Glutamatergic neuron (in vitro differentiated cells): ENCODE measurements at regions not wholly inside any gene's neighbourhood (a gene's known extent, or its start where the extent isn't known, plus 50 kb on each side); places are given as distances from the start of the nearest gene placed in this dataset.
"Not testable (repeated sequence)": the region's sequence is repeated elsewhere in the genome, so short reads cannot be mapped to it uniquely, and the experiment has no call there.

ENCODE experiments used
- DNase-seq: peaks from one replicate; pipeline ENCODE4 v3.0.0; 2022
- H3K27ac Mint-ChIP-seq: one replicate; pipeline ENCODE4 v1.8.0; 2020; ENCODE audit warnings: mild to moderate bottlenecking, mixed read lengths, inconsistent platforms; ENCODE audit not compliant: unreplicated experiment
- H3K27me3 Mint-ChIP-seq: one replicate; pipeline ENCODE4 v1.8.0; 2020; ENCODE audit warnings: mild to moderate bottlenecking, moderate library complexity, mixed read lengths, inconsistent platforms; ENCODE audit not compliant: unreplicated experiment
- H3K36me3 Mint-ChIP-seq: one replicate; pipeline ENCODE4 v1.8.0; 2020; ENCODE audit warnings: mild to moderate bottlenecking, mixed read lengths, inconsistent platforms; ENCODE audit not compliant: unreplicated experiment
- H3K4me1 Mint-ChIP-seq: one replicate; pipeline ENCODE4 v1.8.0; 2020; ENCODE audit warnings: mild to moderate bottlenecking, low read depth, mixed read lengths, inconsistent platforms; ENCODE audit not compliant: unreplicated experiment
- H3K4me3 Mint-ChIP-seq: one replicate; pipeline ENCODE4 v1.8.0; 2020; ENCODE audit warnings: mild to moderate bottlenecking, mixed read lengths, inconsistent platforms; ENCODE audit not compliant: unreplicated experiment
- H3K9me3 Mint-ChIP-seq: one replicate; pipeline ENCODE4 v1.8.0; 2020; ENCODE audit warnings: mild to moderate bottlenecking, moderate library complexity, mixed read lengths, inconsistent platforms; ENCODE audit not compliant: unreplicated experiment
- TF ChIP-seq, protein P1 (sequence below): fragments of 200-600 bp; sonication (generic); IDR thresholded peaks from one replicate; pipeline ENCODE4 v1.5.0; 2021; ENCODE audit not compliant: partially characterized antibody, unreplicated experiment

DNA sequence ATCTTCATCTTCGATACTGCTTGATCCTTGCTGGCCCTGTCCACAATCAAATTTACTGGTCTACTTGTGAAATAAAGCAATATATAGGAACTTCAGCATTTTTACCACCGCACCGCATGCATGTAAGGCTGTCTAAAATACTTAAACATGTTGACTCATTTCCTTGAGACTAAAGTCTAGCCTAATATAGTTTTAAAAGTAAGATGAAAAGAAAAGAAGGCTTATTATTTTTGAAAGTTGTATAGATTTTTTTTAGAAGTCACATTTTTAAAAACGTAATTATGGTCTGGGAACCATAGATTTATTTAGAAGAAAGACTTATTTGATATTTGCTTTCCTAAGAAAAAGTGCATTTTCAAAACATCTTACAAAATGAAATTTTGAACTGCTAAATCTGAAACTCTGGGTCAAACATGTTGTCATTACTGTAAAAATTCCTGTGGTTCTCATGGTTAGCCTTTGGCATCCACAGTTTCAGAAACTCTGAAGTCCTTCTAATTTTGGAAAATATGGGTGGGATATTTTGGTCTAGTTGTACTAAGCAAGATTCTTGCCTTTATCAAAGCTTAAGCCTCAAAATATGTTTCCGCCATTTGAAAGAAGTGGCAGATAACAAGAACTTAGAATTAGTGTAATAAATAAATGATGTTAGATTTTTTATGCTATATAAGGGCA, 423.5 kb upstream of the CTSO start:
- Mint-ChIP-seq H3K9me3 (no peaks in the 10 kb centered on the region), H3K4me3 (no peak overlapping the region), H3K4me1 (no peaks in the 10 kb centered on the region), H3K36me3 (no peaks in the 10 kb centered on the region), H3K27me3 (peaks cover 2% of the 10 kb centered on the region), H3K27ac (no peak overlapping the region)
- TF ChIP-seq, protein P1, sequence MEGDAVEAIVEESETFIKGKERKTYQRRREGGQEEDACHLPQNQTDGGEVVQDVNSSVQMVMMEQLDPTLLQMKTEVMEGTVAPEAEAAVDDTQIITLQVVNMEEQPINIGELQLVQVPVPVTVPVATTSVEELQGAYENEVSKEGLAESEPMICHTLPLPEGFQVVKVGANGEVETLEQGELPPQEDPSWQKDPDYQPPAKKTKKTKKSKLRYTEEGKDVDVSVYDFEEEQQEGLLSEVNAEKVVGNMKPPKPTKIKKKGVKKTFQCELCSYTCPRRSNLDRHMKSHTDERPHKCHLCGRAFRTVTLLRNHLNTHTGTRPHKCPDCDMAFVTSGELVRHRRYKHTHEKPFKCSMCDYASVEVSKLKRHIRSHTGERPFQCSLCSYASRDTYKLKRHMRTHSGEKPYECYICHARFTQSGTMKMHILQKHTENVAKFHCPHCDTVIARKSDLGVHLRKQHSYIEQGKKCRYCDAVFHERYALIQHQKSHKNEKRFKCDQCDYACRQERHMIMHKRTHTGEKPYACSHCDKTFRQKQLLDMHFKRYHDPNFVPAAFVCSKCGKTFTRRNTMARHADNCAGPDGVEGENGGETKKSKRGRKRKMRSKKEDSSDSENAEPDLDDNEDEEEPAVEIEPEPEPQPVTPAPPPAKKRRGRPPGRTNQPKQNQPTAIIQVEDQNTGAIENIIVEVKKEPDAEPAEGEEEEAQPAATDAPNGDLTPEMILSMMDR: no peak
- no peak for DNase-seq

DNA sequence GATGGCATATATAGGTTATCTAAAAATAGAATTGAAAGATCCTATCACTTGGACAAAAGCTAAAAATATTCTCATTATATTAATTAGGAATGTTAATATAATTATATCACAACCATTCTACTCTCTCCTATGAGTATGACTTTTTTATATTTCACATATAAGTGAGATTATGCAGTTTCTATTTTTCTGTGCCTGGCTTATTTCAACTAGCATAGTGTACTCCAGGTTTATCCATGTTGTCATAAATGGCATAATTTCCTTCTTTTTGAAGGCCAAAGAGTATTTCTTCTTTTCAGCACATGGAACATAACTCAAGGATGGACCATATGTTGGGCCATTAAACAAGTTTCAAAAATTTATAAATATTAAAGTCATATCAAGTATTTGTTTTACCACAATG, 421.2 kb upstream of the CTSO start:
- H3K27me3 Mint-ChIP-seq: peaks cover 2% of the 10 kb centered on the region
- TF ChIP-seq, protein P1: no peak
- H3K4me3 Mint-ChIP-seq: no peak overlapping the region
- no peaks in the 10 kb centered on the region for H3K36me3 Mint-ChIP-seq
- H3K27ac Mint-ChIP-seq: no peak overlapping the region
- DNase-seq: no peak
- no peaks in the 10 kb centered on the region for H3K9me3 Mint-ChIP-seq
- H3K4me1 Mint-ChIP-seq: no peaks in the 10 kb centered on the region

DNA sequence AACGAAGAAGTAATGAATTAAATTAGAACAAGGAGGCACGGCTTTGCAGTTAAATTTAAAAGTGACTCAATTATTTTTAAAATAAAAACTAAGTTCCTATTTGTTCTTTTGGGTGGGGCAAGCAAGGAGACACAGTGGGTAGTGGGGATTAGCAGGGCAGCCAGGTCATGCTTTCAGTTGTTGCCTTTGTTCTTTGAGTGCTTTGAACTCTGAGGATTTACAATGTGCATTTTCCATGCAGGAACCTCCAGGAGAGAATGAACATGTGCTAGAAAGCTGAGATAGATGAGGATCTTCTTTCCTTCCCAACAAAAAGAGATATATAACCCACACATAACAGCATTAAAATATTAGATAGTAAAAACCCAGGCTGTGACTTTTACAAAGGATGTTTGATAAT, 420.4 kb upstream of the CTSO start:
- H3K36me3 Mint-ChIP-seq: no peaks in the 10 kb centered on the region
- DNase-seq: no peak
- TF ChIP-seq, protein P1: no peak
- H3K27me3 Mint-ChIP-seq: peaks cover 2% of the 10 kb centered on the region
- no peaks in the 10 kb centered on the region for H3K4me1 Mint-ChIP-seq
- no peaks in the 10 kb centered on the region for H3K9me3 Mint-ChIP-seq
- no peak overlapping the region for H3K27ac Mint-ChIP-seq
- no peak overlapping the region for H3K4me3 Mint-ChIP-seq

DNA sequence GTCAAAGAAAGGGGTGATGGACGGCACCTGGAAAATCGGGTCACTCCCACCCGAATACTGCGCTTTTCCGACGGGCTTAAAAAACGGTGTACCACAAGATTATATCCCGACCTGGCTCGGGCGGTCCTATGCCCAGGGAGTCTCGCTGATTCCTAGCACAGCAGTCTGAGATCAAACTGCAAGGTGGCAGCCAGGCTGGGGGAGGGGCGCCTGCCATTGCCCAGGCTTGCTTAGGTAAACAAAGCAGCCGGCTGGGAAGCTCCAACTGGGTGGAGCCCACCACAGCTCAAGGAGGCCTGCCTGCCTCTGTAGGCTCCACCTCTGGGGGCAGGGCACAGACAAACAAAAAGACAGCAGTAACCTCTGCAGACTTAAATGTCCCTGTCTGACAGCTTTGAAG, 413.8 kb upstream of the CTSO start:
- not testable (repeated sequence) for H3K27me3 Mint-ChIP-seq, H3K9me3 Mint-ChIP-seq, DNase-seq, H3K4me3 Mint-ChIP-seq, H3K36me3 Mint-ChIP-seq, H3K4me1 Mint-ChIP-seq, H3K27ac Mint-ChIP-seq

DNA sequence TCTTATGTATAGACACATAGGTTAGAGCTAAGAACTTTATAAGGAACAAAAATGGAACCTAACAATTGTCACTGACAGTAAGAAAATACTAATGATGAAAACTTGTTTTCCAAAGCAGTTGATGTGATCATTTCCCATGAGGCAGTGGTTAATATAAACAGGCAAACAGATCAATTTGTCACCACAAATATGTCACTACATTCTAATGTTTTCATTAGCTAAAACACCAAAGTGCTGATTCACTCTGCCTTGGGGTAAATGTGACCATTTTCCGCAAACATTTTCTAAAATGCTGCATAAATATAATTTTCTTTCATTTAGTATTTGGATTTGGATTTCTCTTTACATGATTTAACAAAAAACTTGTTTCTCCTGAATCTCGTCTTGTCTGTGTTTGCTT, 408.9 kb upstream of the CTSO start:
- DNase-seq: no peak
- Mint-ChIP-seq H3K4me3 (no peak overlapping the region), H3K27ac (no peak overlapping the region), H3K36me3 (peaks cover 5% of the 10 kb centered on the region), H3K4me1 (no peaks in the 10 kb centered on the region), H3K27me3 (no peaks in the 10 kb centered on the region), H3K9me3 (no peaks in the 10 kb centered on the region)
- TF ChIP-seq, protein P1: no peak
